ENCODE measurements at regions not wholly inside any gene's neighbourhood (a gene's known extent, or its start where the extent isn't known, plus 50 kb on each side); places are given as distances from the start of the nearest gene placed in this dataset.

GRCh38 chr3:140758791-140759444 lies 81.1 kb downstream of the TRIM42 start:
- no peaks in the 10 kb centered on the region for H3K27me3 ChIP-seq
- no peak for TF ChIP-seq POLR2AphosphoS5 (IDR thresholded peaks at IDR 0.05)
- no peak for TF ChIP-seq POLR2A (IDR thresholded peaks at IDR 0.05)
- TF ChIP-seq, protein P1, sequence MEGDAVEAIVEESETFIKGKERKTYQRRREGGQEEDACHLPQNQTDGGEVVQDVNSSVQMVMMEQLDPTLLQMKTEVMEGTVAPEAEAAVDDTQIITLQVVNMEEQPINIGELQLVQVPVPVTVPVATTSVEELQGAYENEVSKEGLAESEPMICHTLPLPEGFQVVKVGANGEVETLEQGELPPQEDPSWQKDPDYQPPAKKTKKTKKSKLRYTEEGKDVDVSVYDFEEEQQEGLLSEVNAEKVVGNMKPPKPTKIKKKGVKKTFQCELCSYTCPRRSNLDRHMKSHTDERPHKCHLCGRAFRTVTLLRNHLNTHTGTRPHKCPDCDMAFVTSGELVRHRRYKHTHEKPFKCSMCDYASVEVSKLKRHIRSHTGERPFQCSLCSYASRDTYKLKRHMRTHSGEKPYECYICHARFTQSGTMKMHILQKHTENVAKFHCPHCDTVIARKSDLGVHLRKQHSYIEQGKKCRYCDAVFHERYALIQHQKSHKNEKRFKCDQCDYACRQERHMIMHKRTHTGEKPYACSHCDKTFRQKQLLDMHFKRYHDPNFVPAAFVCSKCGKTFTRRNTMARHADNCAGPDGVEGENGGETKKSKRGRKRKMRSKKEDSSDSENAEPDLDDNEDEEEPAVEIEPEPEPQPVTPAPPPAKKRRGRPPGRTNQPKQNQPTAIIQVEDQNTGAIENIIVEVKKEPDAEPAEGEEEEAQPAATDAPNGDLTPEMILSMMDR (IDR thresholded peaks at IDR 0.05): no peak
- no peak for TF ChIP-seq EP300 (IDR thresholded peaks at IDR 0.05; ENCODE audit: low read depth)
- no peak overlapping the region for H3K27ac ChIP-seq
- H3K9me3 ChIP-seq: no peaks in the 10 kb centered on the region
- no peak overlapping the region for H3K4me3 ChIP-seq
- H3K4me1 ChIP-seq: no peaks in the 10 kb centered on the region
- H3K36me3 ChIP-seq: no peaks in the 10 kb centered on the region
- WGBS, 2 donors (ENCODE audit: low coverage in 1 of 2): 52 to 59% methylated on average over 3 to 7 of the region's 7 CpGs
- intact Hi-C loops (cut with DNase I; ENCODE audit: low total_unique reads) (no loop called here), in situ Hi-C loops (cut with MboI; ENCODE audit: low pct_ligation_motif_present in 1 of 4, low pct_unique_long_range_greater_than_20kb in 1 of 4, low sequenced_read_pairs in 3 of 4) (no loop called here)
- no peak for DNase-seq

DNA sequence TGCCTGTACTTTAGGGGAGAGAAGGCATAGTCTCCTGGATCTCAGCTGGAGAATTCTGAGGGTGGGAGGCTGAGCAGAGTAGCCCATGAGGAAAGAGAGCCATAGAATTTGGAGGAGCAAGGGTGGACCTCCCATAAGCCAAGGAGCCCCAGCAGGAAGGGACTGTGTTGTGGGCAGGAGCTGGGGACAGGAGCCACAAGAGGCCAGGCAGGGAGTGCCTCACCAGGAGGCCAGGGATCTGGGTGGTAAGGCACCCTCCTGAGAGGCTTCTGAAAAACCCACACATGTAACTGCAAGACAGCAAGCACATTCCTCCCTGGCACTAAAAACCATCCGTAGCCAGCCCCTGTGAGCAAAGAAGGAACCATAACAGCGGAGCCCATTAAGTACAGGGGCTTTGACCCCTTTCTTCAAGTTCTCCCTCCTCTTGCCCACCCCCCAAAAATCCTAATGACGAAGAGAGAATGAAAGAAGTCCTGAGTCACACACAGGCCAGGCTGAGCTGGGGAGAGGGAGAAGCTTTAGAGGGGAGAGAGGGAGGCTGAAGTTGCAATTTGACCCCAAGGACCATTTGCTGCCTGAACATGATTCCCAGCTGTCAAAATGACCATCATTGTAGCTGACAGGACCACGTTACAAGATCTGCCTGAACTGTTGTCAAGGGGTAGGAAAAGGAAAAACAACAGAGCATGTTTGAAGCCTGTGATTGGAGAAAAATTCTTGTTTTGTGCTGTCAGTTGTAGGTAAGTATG lies 82.6 kb downstream of the TRIM42 start:
- Histone ChIP-seq H3K4me3 (no peak overlapping the region), H3K4me1 (no peaks in the 10 kb centered on the region), H3K27ac (no peak overlapping the region), H3K36me3 (no peaks in the 10 kb centered on the region), H3K9me3 (no peaks in the 10 kb centered on the region), H3K27me3 (no peaks in the 10 kb centered on the region)
- DNase-seq: no peak
- in situ Hi-C loops (cut with MboI; ENCODE audit: low pct_ligation_motif_present in 1 of 4, low pct_unique_long_range_greater_than_20kb in 1 of 4, low sequenced_read_pairs in 3 of 4) (no loop called here), intact Hi-C loops (cut with DNase I; ENCODE audit: low total_unique reads) (no loop called here)
- TF ChIP-seq POLR2AphosphoS5 (IDR thresholded peaks at IDR 0.05): no peak
- no peak for TF ChIP-seq EP300 (IDR thresholded peaks at IDR 0.05; ENCODE audit: low read depth)
- no peak for TF ChIP-seq POLR2A (IDR thresholded peaks at IDR 0.05)
- TF ChIP-seq, protein P1 (IDR thresholded peaks at IDR 0.05): no peak
- WGBS, 2 donors (ENCODE audit: low coverage in 1 of 2): 68% methylated on average over 4 of the region's 4 CpGs; no CpG with 5 or more reads in 1 of the 2 donors

DNA sequence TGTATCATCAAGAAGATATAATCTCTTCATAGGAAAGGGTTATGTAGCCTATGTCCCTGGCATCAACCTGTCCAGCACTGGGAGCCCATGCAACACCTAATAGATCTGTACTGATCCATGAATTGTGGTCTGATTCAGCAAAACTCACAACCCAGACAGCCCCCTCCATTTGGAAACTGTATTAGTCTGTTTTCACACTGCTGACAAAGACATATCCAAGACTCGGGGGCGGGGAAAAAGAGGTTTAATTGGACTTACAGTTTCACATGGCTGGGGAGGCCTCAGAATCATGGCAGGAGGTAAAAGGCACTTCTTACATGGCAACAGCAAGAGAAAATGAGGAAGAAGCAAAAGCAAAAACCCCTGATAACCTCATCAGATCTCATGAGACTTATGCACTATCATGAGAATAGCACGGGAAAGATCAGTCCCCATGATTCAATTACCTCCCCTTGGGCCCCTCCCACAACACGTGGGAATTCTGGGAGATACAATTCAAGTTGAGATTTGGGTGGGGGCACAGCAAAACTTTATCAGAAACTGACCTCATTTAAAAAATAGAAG lies 83.3 kb downstream of the TRIM42 start:
- no peak for DNase-seq
- no peaks in the 10 kb centered on the region for H3K36me3 ChIP-seq
- no peak overlapping the region for H3K27ac ChIP-seq
- no peaks in the 10 kb centered on the region for H3K27me3 ChIP-seq
- H3K9me3 ChIP-seq: no peaks in the 10 kb centered on the region
- WGBS, 2 donors (ENCODE audit: low coverage in 1 of 2): 62% methylated on average over 4 of the region's 4 CpGs; no CpG with 5 or more reads in 1 of the 2 donors
- intact Hi-C loops (cut with DNase I; ENCODE audit: low total_unique reads) (no loop called here), in situ Hi-C loops (cut with MboI; ENCODE audit: low pct_ligation_motif_present in 1 of 4, low pct_unique_long_range_greater_than_20kb in 1 of 4, low sequenced_read_pairs in 3 of 4) (no loop called here)
- no peak overlapping the region for H3K4me3 ChIP-seq
- TF ChIP-seq, protein P1 (IDR thresholded peaks at IDR 0.05): no peak
- TF ChIP-seq EP300 (IDR thresholded peaks at IDR 0.05; ENCODE audit: low read depth) (no peak), POLR2A (IDR thresholded peaks at IDR 0.05) (no peak), POLR2AphosphoS5 (IDR thresholded peaks at IDR 0.05) (no peak)
- H3K4me1 ChIP-seq: no peaks in the 10 kb centered on the region

DNA sequence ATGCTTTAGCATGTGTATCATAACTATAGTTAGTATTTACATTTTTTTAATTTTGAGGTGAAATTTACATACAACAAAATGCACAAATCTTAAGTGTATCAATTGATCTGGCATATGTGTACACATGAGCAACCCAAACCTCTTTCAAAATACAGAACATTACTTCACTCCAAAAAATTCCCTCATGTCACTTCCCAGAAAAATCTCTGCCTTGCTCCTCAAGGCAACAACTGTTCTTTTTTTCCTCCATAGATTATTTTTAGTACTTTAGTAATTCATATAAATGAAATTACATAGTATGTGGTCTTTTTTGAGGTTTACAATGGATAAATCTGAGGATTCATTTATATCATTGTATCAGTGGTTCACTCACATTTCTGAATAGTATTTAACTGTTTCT lies 84.9 kb downstream of the TRIM42 start:
- DNase-seq: no peak
- no peak overlapping the region for H3K4me3 ChIP-seq
- in situ Hi-C loops (cut with MboI; ENCODE audit: low pct_ligation_motif_present in 1 of 4, low pct_unique_long_range_greater_than_20kb in 1 of 4, low sequenced_read_pairs in 3 of 4) (no loop called here), intact Hi-C loops (cut with DNase I; ENCODE audit: low total_unique reads) (no loop called here)
- H3K4me1 ChIP-seq: no peaks in the 10 kb centered on the region
- no peaks in the 10 kb centered on the region for H3K27me3 ChIP-seq
- H3K9me3 ChIP-seq: no peaks in the 10 kb centered on the region
- H3K27ac ChIP-seq: no peak overlapping the region
- H3K36me3 ChIP-seq: no peaks in the 10 kb centered on the region
- TF ChIP-seq, protein P1 (IDR thresholded peaks at IDR 0.05): no peak
- TF ChIP-seq POLR2AphosphoS5 (IDR thresholded peaks at IDR 0.05): no peak
- no peak for TF ChIP-seq EP300 (IDR thresholded peaks at IDR 0.05; ENCODE audit: low read depth)
- no peak for TF ChIP-seq POLR2A (IDR thresholded peaks at IDR 0.05)

All from transverse colon (tissue), 4 donors.